ENCODE measurements at regions not wholly inside any gene's neighbourhood (a gene's known extent, or its start where the extent isn't known, plus 50 kb on each side); places are given as distances from the start of the nearest gene placed in this dataset.

DNA sequence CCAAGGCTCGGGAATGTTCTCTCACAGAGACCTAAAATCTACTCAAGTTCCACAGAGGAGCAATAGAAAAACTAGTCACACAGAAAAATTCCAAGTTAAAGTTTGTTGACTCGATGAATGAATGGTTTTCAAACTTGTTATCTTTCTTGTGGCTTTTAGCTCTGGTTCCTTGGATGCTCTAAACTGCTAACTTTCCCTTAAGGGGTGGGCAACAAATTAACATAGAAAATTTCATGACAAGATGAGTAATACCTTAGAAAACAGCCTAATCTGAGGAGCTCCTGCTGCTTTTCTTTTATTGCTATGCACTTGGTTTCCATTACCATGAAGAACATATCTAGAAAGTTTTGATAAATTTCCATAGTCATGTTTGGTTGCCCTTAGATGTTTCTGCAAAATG, 100.2 kb upstream of the CCDC112 start:
- TF ChIP-seq, protein P1, sequence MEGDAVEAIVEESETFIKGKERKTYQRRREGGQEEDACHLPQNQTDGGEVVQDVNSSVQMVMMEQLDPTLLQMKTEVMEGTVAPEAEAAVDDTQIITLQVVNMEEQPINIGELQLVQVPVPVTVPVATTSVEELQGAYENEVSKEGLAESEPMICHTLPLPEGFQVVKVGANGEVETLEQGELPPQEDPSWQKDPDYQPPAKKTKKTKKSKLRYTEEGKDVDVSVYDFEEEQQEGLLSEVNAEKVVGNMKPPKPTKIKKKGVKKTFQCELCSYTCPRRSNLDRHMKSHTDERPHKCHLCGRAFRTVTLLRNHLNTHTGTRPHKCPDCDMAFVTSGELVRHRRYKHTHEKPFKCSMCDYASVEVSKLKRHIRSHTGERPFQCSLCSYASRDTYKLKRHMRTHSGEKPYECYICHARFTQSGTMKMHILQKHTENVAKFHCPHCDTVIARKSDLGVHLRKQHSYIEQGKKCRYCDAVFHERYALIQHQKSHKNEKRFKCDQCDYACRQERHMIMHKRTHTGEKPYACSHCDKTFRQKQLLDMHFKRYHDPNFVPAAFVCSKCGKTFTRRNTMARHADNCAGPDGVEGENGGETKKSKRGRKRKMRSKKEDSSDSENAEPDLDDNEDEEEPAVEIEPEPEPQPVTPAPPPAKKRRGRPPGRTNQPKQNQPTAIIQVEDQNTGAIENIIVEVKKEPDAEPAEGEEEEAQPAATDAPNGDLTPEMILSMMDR (IDR thresholded peaks at IDR 0.05) = no peak
- TF ChIP-seq POLR2A (IDR thresholded peaks at IDR 0.05) = no peak
- intact Hi-C loops (cut with DNase I) = no loop called here
- Histone ChIP-seq H3K36me3 (no peaks in the 10 kb centered on the region), H3K4me3 (no peak overlapping the region), H3K4me1 (peaks cover 0 to 9% (median 0%) of the 10 kb centered on the region in 3 donors), H3K9me3 (no peaks in the 10 kb centered on the region), H3K27ac (no peak overlapping the region), H3K27me3 (no peaks in the 10 kb centered on the region)
- WGBS, 2 donors = 59 to 66% methylated on average over 2 of the region's 2 CpGs
- DNase-seq = no peak

DNA sequence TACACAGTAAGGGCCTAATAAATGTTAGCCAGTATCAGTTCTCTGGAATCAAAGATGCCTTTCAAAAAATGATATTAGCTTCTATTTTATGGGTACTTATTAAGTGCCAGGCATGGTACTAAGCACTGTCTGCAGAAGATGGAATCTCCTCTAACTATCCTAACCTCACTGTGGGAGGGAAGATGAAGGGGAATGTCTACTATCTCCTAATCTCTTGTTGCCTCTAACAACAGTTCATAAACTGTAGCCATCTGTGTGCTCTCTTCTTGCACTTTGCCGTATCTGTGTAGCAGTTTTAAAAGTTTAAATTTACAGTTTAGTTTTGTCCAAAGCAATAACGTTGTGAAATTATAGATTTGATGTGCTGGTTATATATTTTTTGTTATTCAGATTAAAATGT, 99.6 kb upstream of the CCDC112 start:
- no peak for DNase-seq
- Histone ChIP-seq H3K36me3 (no peaks in the 10 kb centered on the region), H3K4me3 (no peak overlapping the region), H3K27ac (no peak overlapping the region), H3K9me3 (no peaks in the 10 kb centered on the region), H3K27me3 (no peaks in the 10 kb centered on the region), H3K4me1 (peaks cover 0 to 9% (median 0%) of the 10 kb centered on the region in 3 donors)
- WGBS, 2 donors = 68 to 78% methylated on average over 2 of the region's 2 CpGs
- intact Hi-C loops (cut with DNase I) = no loop called here
- TF ChIP-seq POLR2A (IDR thresholded peaks at IDR 0.05) = no peak
- TF ChIP-seq, protein P1 (IDR thresholded peaks at IDR 0.05) = no peak

DNA sequence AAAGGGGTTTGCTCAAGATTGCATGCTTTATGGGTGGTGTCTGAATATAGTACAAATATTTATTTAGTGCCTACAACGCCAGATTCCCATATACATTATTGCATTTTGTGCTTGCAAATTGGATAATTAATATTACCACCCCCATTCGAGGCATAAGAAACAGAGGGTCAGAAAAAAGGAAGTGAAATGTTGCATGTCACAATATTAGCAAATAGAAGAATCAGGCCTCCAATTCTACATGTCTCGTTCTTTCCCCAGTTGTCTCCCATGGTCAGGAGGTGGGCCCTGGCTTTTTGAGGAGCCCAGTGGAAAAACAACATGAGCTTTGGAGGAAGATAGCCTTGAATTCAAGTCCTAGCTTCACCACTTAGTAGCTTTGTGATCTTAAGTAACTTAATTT, 98.1 kb upstream of the CCDC112 start:
- 78 to 85% methylated on average over 3 of the region's 3 CpGs for WGBS, 2 donors
- TF ChIP-seq POLR2A (IDR thresholded peaks at IDR 0.05) = no peak
- TF ChIP-seq, protein P1 (IDR thresholded peaks at IDR 0.05) = no peak
- H3K27ac ChIP-seq = no peak overlapping the region
- H3K4me1 ChIP-seq = peaks cover 0 to 14% (median 0%) of the 10 kb centered on the region in 3 donors
- H3K4me3 ChIP-seq = no peak overlapping the region
- intact Hi-C loops (cut with DNase I) = no loop called here
- no peaks in the 10 kb centered on the region for H3K27me3 ChIP-seq
- H3K9me3 ChIP-seq = no peaks in the 10 kb centered on the region
- H3K36me3 ChIP-seq = no peaks in the 10 kb centered on the region
- no peak for DNase-seq

DNA sequence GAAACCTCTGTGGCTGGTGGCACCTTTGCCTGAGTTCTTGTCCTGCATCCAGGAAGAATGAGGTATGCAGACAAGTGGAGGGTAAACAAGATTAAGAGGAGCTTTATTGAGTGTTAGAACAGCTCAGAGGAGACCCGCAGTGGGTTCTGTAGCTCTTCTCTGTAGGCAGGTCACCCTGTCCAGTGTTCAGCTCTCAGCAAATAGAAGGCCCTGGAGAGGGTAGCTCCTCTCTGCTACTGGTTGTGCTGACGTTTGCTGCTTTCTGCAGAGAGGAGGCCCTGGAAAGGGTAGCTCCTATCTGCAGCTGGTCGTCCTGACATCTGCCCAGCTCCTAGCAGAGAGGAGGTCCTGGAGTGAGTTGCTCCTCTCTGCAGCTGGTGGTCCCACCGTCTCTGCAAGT, 96.8 kb upstream of the CCDC112 start:
- Histone ChIP-seq H3K4me1 (peaks cover 0 to 15% (median 0%) of the 10 kb centered on the region in 3 donors), H3K4me3 (no peak overlapping the region), H3K9me3 (no peaks in the 10 kb centered on the region), H3K36me3 (no peaks in the 10 kb centered on the region), H3K27ac (no peak overlapping the region), H3K27me3 (no peaks in the 10 kb centered on the region)
- no peak for DNase-seq
- WGBS, 2 donors = 55 to 56% methylated on average over 2 to 3 of the region's 4 CpGs
- TF ChIP-seq, protein P1 (IDR thresholded peaks at IDR 0.05) = no peak
- no peak for TF ChIP-seq POLR2A (IDR thresholded peaks at IDR 0.05)
- intact Hi-C loops (cut with DNase I) = no loop called here

DNA sequence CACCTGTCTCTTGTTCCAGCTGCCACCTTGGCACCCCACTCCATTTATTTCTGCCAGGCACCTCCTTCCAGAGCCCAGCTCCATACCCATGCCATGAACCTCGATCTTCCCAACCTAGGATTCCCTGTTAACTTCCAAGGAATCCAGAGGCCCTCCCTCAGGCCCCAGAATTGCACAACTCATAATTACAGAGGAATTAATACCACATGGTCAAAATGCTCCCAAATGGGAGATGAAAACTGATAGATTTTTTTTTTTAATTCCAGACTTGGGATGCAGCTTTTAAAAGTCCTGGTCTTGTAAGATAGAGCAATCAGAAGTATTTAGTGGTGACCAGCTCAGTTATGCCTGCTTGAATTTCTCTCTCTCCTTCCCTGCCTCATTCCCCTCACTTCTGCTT, 96.2 kb upstream of the CCDC112 start:
- TF ChIP-seq, protein P1 (IDR thresholded peaks at IDR 0.05) = no peak
- TF ChIP-seq POLR2A (IDR thresholded peaks at IDR 0.05) = no peak
- intact Hi-C loops (cut with DNase I) = no loop called here
- Histone ChIP-seq H3K27me3 (no peaks in the 10 kb centered on the region), H3K36me3 (no peaks in the 10 kb centered on the region), H3K4me1 (peaks cover 0 to 15% (median 0%) of the 10 kb centered on the region in 3 donors), H3K27ac (no peak overlapping the region), H3K9me3 (no peaks in the 10 kb centered on the region), H3K4me3 (no peak overlapping the region)
- WGBS, 2 donors = 33 to 47% methylated on average over 1 of the region's 1 CpG
- no peak for DNase-seq
